H1 (cell line): ENCODE measurements at regions not wholly inside any gene's neighbourhood (a gene's known extent, or its start where the extent isn't known, plus 50 kb on each side); places are given as distances from the start of the nearest gene placed in this dataset.

ENCODE experiments used
- CTCF ChIA-PET: fragments of 300-600 bp; sonication (Branson Sonifier 250); formaldehyde crosslinking; loops from one replicate; lab custom pipeline; 2021; ENCODE audit not compliant: partially characterized antibody; lab: Charles Lee
- POLR2A ChIA-PET: fragments of 300-600 bp; sonication (Branson Sonifier 250); formaldehyde crosslinking; loops from one replicate; lab custom pipeline; 2021; ENCODE audit warnings: inconsistent platforms; ENCODE audit not compliant: partially characterized antibody; lab: Charles Lee
- DNase-seq, 2 experiments: peaks; one replicate each; pipeline versions ENCODE4 v3.0.0 to v3.0.0-alpha.2; 2010 to 2022; ENCODE audit warnings: low spot score in 2 of 2, low read depth in 1 of 2, mixed read lengths in 1 of 2
- FAIRE-seq: peaks from 2 replicates; lab custom pipeline; 2011; peaks lifted over from hg19 to GRCh38; lab: Jason Lieb, UNC
- H2AFZ ChIP-seq: 2 replicates; pipeline ENCODE4 v1.8.1; 2012; ENCODE audit warnings: low read length, inconsistent platforms
- H2AK5ac ChIP-seq: 2 replicates; pipeline ENCODE4 v1.6.1; 2013; ENCODE audit warnings: low read depth, low read length
- H2BK120ac ChIP-seq: replicated peaks from 2 replicates; pipeline ENCODE3; 2013; ENCODE audit warnings: low read depth, low read length, inconsistent platforms
- H2BK12ac ChIP-seq: 2 replicates; pipeline ENCODE4 v1.6.1; 2013; ENCODE audit warnings: low read depth, low read length
- H2BK15ac ChIP-seq: 2 replicates; pipeline ENCODE4 v1.6.1; 2013; ENCODE audit warnings: low read length
- H2BK20ac ChIP-seq: 2 replicates; pipeline ENCODE4 v1.6.1; 2013; ENCODE audit warnings: low read length
- H2BK5ac ChIP-seq: 2 replicates; pipeline ENCODE4 v1.6.1; 2013; ENCODE audit warnings: low read depth, low read length
- H3K14ac ChIP-seq: 2 replicates; pipeline ENCODE4 v1.6.1; 2013; ENCODE audit warnings: inconsistent platforms; ENCODE audit not compliant: insufficient read length
- H3K18ac ChIP-seq: 2 replicates; pipeline ENCODE4 v1.6.1; 2013; ENCODE audit warnings: low read length; ENCODE audit errors: extremely low read depth
- H3K23ac ChIP-seq: 2 replicates; pipeline ENCODE4 v1.6.1; 2013; ENCODE audit warnings: inconsistent platforms; ENCODE audit not compliant: insufficient read length
- H3K23me2 ChIP-seq: 2 replicates; pipeline ENCODE4 v1.6.1; 2013; ENCODE audit warnings: low read depth, low read length
- H3K27ac ChIP-seq: 2 replicates; pipeline ENCODE4 v1.6.1; 2011; ENCODE audit warnings: low read depth, low read length, inconsistent platforms
- H3K27me3 ChIP-seq, 4 experiments: replicated peaks in 1 of 4; 1 replicate in 1 of 4; 2 replicates in 3 of 4; pipeline versions ENCODE4 v1.6.1 to v1.8.1; 2011 to 2013; ENCODE audit warnings: low read length in 3 of 4, mild to moderate bottlenecking in 3 of 4, inconsistent platforms in 2 of 4, mixed read lengths in 2 of 4, moderate library complexity in 1 of 4; ENCODE audit not compliant: control insufficient read depth in 3 of 4, insufficient read depth in 3 of 4; ENCODE audit errors: extremely low read depth in 1 of 4
- H3K36me3 ChIP-seq, 4 experiments: 2 replicates each; pipeline versions ENCODE4 v1.6.1 to v1.8.1; 2011 to 2013; ENCODE audit warnings: mild to moderate bottlenecking in 4 of 4, low read length in 3 of 4, moderate library complexity in 2 of 4, control low read depth in 1 of 4, inconsistent platforms in 1 of 4; ENCODE audit not compliant: insufficient read depth in 4 of 4, control insufficient read depth in 2 of 4
- H3K4ac ChIP-seq: replicated peaks from 2 replicates; pipeline ENCODE3; 2013; ENCODE audit warnings: low read length, low read depth, mixed read lengths, inconsistent platforms; ENCODE audit not compliant: insufficient read length
- H3K4me1 ChIP-seq, 4 experiments: replicated peaks in 1 of 4; 1 replicate in 1 of 4; 2 replicates in 3 of 4; pipeline versions ENCODE4 v1.6.1 to v1.8.1; 2011 to 2013; ENCODE audit warnings: low read length in 3 of 4, inconsistent platforms in 2 of 4, mixed read lengths in 1 of 4; ENCODE audit not compliant: insufficient read depth in 4 of 4, control insufficient read depth in 3 of 4
- H3K4me2 ChIP-seq, 2 experiments: 2 replicates each; pipeline versions ENCODE4 v1.6.1 to v1.8.1; 2011 to 2013; ENCODE audit warnings: low read depth in 2 of 2, low read length in 2 of 2, control low read depth in 1 of 2, inconsistent platforms in 1 of 2, mild to moderate bottlenecking in 1 of 2; ENCODE audit not compliant: insufficient read depth in 1 of 2
- H3K4me3 ChIP-seq, 4 experiments: fragments of 200-600, 300-600 bp in 1 of 4; sonication (generic), shearing (Covaris generic), sonication (Bioruptor Twin) in 1 of 4; 2 replicates each; pipeline versions ENCODE4 v1.5.1 to v1.8.1; 2011 to 2016; ENCODE audit warnings: low read length in 4 of 4, low read depth in 3 of 4, control low read depth in 2 of 4, inconsistent platforms in 2 of 4, mild to moderate bottlenecking in 2 of 4, mixed read lengths in 1 of 4, moderate library complexity in 1 of 4; ENCODE audit not compliant: insufficient read depth in 2 of 4; ENCODE audit errors: extremely low read depth in 1 of 4
- H3K56ac ChIP-seq: replicated peaks from 2 replicates; pipeline ENCODE3; 2013; ENCODE audit warnings: low read depth, mild to moderate bottlenecking, mixed read lengths, low read length, inconsistent platforms; ENCODE audit not compliant: insufficient read length
- H3K79me1 ChIP-seq: 2 replicates; pipeline ENCODE4 v1.6.1; 2013; ENCODE audit warnings: low read depth, low read length, control low read depth
- H3K79me2 ChIP-seq, 2 experiments: 2 replicates each; pipeline versions ENCODE4 v1.6.1 to v1.8.1; 2012 to 2013; ENCODE audit warnings: low read length in 2 of 2, mild to moderate bottlenecking in 2 of 2, inconsistent platforms in 1 of 2; ENCODE audit not compliant: insufficient read depth in 2 of 2, control insufficient read depth in 1 of 2
- H3K9ac ChIP-seq, 4 experiments: replicated peaks in 1 of 4; 1 replicate in 1 of 4; 2 replicates in 3 of 4; pipeline versions ENCODE4 v1.6.1 to v1.8.1; 2011 to 2013; ENCODE audit warnings: low read depth in 3 of 4, low read length in 3 of 4, control low read depth in 2 of 4, mild to moderate bottlenecking in 2 of 4, moderate library complexity in 2 of 4, inconsistent platforms in 1 of 4; ENCODE audit errors: extremely low read depth in 1 of 4
- H3K9me3 ChIP-seq, 2 experiments: 2 replicates each; pipeline versions ENCODE4 v1.6.1 to v1.8.1; 2012 to 2013; ENCODE audit warnings: mild to moderate bottlenecking in 2 of 2, moderate library complexity in 2 of 2, control low read depth in 1 of 2, inconsistent platforms in 1 of 2, low read depth in 1 of 2, low read length in 1 of 2, mixed read lengths in 1 of 2; ENCODE audit not compliant: insufficient read depth in 2 of 2
- H4K20me1 ChIP-seq, 2 experiments: replicated peaks in 1 of 2; 2 replicates each; pipeline versions ENCODE3 to v1.8.1; 2011 to 2013; ENCODE audit warnings: inconsistent platforms in 2 of 2, low read length in 2 of 2, mild to moderate bottlenecking in 1 of 2; ENCODE audit not compliant: insufficient read depth in 2 of 2, control insufficient read depth in 1 of 2
- H4K5ac ChIP-seq: 2 replicates; pipeline ENCODE4 v1.6.1; 2013; ENCODE audit warnings: low read length, low read depth, mixed read lengths, inconsistent platforms; ENCODE audit not compliant: insufficient read length
- H4K8ac ChIP-seq: 2 replicates; pipeline ENCODE4 v1.8.0; 2013; ENCODE audit warnings: mild to moderate bottlenecking, moderate library complexity, low read length, inconsistent platforms; ENCODE audit not compliant: insufficient read depth; ENCODE audit errors: extremely low read depth
- H4K91ac ChIP-seq: replicated peaks from 2 replicates; pipeline ENCODE3; 2013; ENCODE audit warnings: low read length, mixed read lengths, inconsistent platforms; ENCODE audit not compliant: insufficient read length
- ASH2L ChIP-seq: fragments of 200-600, 300-600 bp; sonication (generic); IDR thresholded peaks from one replicate; pipeline ENCODE4 v1.7.1; 2017; ENCODE audit warnings: low read length
- CREB1 ChIP-seq: IDR thresholded peaks from 2 replicates; pipeline ENCODE4 v1.6.1; 2012; ENCODE audit warnings: inconsistent platforms
- EGR1 ChIP-seq: IDR thresholded peaks from 2 replicates; pipeline ENCODE4 v1.6.1; 2011; ENCODE audit warnings: low read depth, low read length, borderline replicate concordance
- EZH2 ChIP-seq: fragments of 200-600 bp; sonication (generic); IDR thresholded peaks from 2 replicates; pipeline ENCODE4 v1.7.1; 2012; ENCODE audit warnings: low read depth, mild to moderate bottlenecking, moderate library complexity, low read length, inconsistent platforms; ENCODE audit not compliant: severe bottlenecking
- FOSL1 ChIP-seq: IDR thresholded peaks from 2 replicates; pipeline ENCODE4 v1.6.1; 2011; ENCODE audit warnings: mild to moderate bottlenecking, low read depth, low read length, moderate library complexity; ENCODE audit not compliant: insufficient read depth
- GTF2F1 ChIP-seq: IDR thresholded peaks from 2 replicates; pipeline ENCODE4 v1.6.1; 2012; ENCODE audit warnings: low read depth, low read length, improper control_type of control experiment, borderline replicate concordance
- JUN ChIP-seq: IDR thresholded peaks from 2 replicates; pipeline ENCODE4 v1.6.1; 2011; ENCODE audit warnings: low read depth, mild to moderate bottlenecking, improper control_type of control experiment, low read length
- MAFK ChIP-seq: IDR thresholded peaks from 2 replicates; pipeline ENCODE4 v1.6.1; 2012; ENCODE audit warnings: low read depth, mild to moderate bottlenecking, improper control_type of control experiment, low read length
- PHF8 ChIP-seq: fragments of 200-600 bp; sonication (generic); conservative IDR thresholded peaks from 2 replicates; pipeline ENCODE4 v1.7.1; 2012; ENCODE audit warnings: low read depth, mild to moderate bottlenecking, inconsistent platforms, low read length, moderate library complexity
- POLR2A ChIP-seq, 2 experiments: IDR thresholded peaks; 1 replicate in 1 of 2; 2 replicates in 1 of 2; pipeline ENCODE4 v1.6.1; 2011; ENCODE audit warnings: low read depth in 2 of 2, low read length in 2 of 2, mild to moderate bottlenecking in 2 of 2; ENCODE audit errors: control extremely low read depth in 1 of 2
- SP2 ChIP-seq: IDR thresholded peaks from 2 replicates; pipeline ENCODE4 v1.6.1; 2012; ENCODE audit warnings: mild to moderate bottlenecking, low read length, inconsistent platforms
- TAF7 ChIP-seq: optimal IDR thresholded peaks from 2 replicates; pipeline ENCODE3; 2011; ENCODE audit warnings: low read depth, mild to moderate bottlenecking, inconsistent platforms, low read length, moderate library complexity, borderline replicate concordance
- TEAD4 ChIP-seq: IDR thresholded peaks from 2 replicates; pipeline ENCODE4 v1.6.1; 2012; ENCODE audit warnings: low read depth, low read length, inconsistent platforms, mixed read lengths
- YY1 ChIP-seq: IDR thresholded peaks from 2 replicates; pipeline ENCODE4 v1.6.1; 2011; ENCODE audit warnings: low read depth, mild to moderate bottlenecking, low read length
- ZNF274 ChIP-seq: IDR thresholded peaks from 2 replicates; pipeline ENCODE4 v1.7.0; 2012; ENCODE audit warnings: low read length, borderline replicate concordance; ENCODE audit errors: extremely low read depth

- H3K79me2 ChIP-seq, result no peaks in the 10 kb centered on the region
- H3K27ac ChIP-seq, result no peak overlapping the region
- CTCF ChIA-PET, result interaction anchor here (0.6 to 1.7 kb wide), 2 partner anchors 62 to 128 kb away, joined by 3 to 4 read pairs; no protein-coding TSS in a partner anchor
- TF ChIP-seq POLR2A (IDR thresholded peaks at IDR 0.05; ENCODE audit: control extremely low read depth in 1 of 2, low read depth in 2 of 2, low read length in 2 of 2) (no peak), JUN (no peak), FOSL1 (no peak), ZNF274 (no peak), TEAD4 (no peak), GTF2F1 (no peak), TAF7 (no peak), EGR1 (no peak), YY1 (no peak), CREB1 (no peak), EZH2 (no peak), SP2 (no peak), ASH2L (no peak), MAFK (no peak), PHF8 (no peak)
- H3K56ac ChIP-seq, result no peak overlapping the region
- no peak overlapping the region for H3K4me2 ChIP-seq
- H3K27me3 ChIP-seq, result no peaks in the 10 kb centered on the region
- no peaks in the 10 kb centered on the region for H3K79me1 ChIP-seq
- H4K20me1 ChIP-seq, result no peaks in the 10 kb centered on the region
- H2BK120ac ChIP-seq, result no peak overlapping the region
- no peak for DNase-seq
- POLR2A ChIA-PET, result interaction anchor here (0.6 kb wide), 1 partner anchor 73 kb away, joined by 3 read pairs; no protein-coding TSS in a partner anchor
- H2BK5ac ChIP-seq, result no peak overlapping the region
- no peak for FAIRE-seq
- no peak overlapping the region for H2BK15ac ChIP-seq
- no peak overlapping the region for H2AFZ ChIP-seq
- H4K5ac ChIP-seq, result no peak overlapping the region
- H3K23me2 ChIP-seq, result no peaks in the 10 kb centered on the region
- H2BK12ac ChIP-seq, result no peak overlapping the region
- no peak overlapping the region for H3K14ac ChIP-seq
- H4K91ac ChIP-seq, result no peak overlapping the region
- H3K9ac ChIP-seq, result no peak overlapping the region
- no peaks in the 10 kb centered on the region for H3K36me3 ChIP-seq
- H3K9me3 ChIP-seq, result peaks cover 8 to 13% of the 10 kb centered on the region in 2 experiments; a peak in 3 of 4 replicates
- H3K4me1 ChIP-seq, result 0 out of 7 replicates have a peak, but pooled peaks cover 0 to 3% (median 0%) of the 10 kb centered on the region in 4 experiments
- H4K8ac ChIP-seq, result no peak overlapping the region
- no peak overlapping the region for H2AK5ac ChIP-seq
- H3K4me3 ChIP-seq, result no peak overlapping the region
- H3K23ac ChIP-seq, result no peak overlapping the region
- H2BK20ac ChIP-seq, result no peak overlapping the region
- no peak overlapping the region for H3K4ac ChIP-seq
- no peak overlapping the region for H3K18ac ChIP-seq
These were observed 281.1 kb upstream of the KLF4 start for GRCh38 chr9:107770716-107771115.
